Activated CD4-positive, alpha-beta T cell treated with anti-CD3 and anti-CD28 coated beads for 36 hours (primary cell): ENCODE measurements at regions not wholly inside any gene's neighbourhood (a gene's known extent, or its start where the extent isn't known, plus 50 kb on each side); places are given as distances from the start of the nearest gene placed in this dataset.

Experiments used
- ATAC-seq: fragments of 200-7000 bp; cut with Tn5 transposase; one replicate; pipeline ENCODE4 v1.10.0; 2021; ENCODE audit warnings: mild to moderate bottlenecking, moderate library complexity
- CTCF ChIA-PET: fragments of 350-600 bp; sonication (Branson Sonifier 250); formaldehyde crosslinking; loops from one replicate; lab custom pipeline; 2021; ENCODE audit warnings: antibody characterized with exemption; lab: Charles Lee
- POLR2A ChIA-PET: fragments of 350-600 bp; sonication (Branson Sonifier 250); formaldehyde crosslinking; loops from one replicate; lab custom pipeline; 2021; ENCODE audit warnings: antibody characterized with exemption, inconsistent platforms; lab: Charles Lee
- DNase-seq: peaks from one replicate; pipeline ENCODE4 v3.0.0-alpha.2; 2020
- H3K27ac Mint-ChIP-seq: one replicate; pipeline ENCODE4 v1.8.0; 2021; ENCODE audit warnings: mixed read lengths
- H3K27me3 Mint-ChIP-seq: one replicate; pipeline ENCODE4 v1.8.0; 2021; ENCODE audit warnings: mixed read lengths
- H3K36me3 Mint-ChIP-seq: one replicate; pipeline ENCODE4 v1.8.0; 2021; ENCODE audit warnings: low read depth, mixed read lengths
- H3K4me1 Mint-ChIP-seq: one replicate; pipeline ENCODE4 v1.8.0; 2021; ENCODE audit warnings: mixed read lengths
- H3K4me3 Mint-ChIP-seq: one replicate; pipeline ENCODE4 v1.8.0; 2021; ENCODE audit warnings: mild to moderate bottlenecking, moderate library complexity, mixed read lengths
- H3K9me3 Mint-ChIP-seq: one replicate; pipeline ENCODE4 v1.8.0; 2021; ENCODE audit warnings: low read depth, mixed read lengths
- intact Hi-C, 2 experiments: fragments of 100-400 bp; cut with DNase I in 1 of 2; cut with micrococcal nuclease in 1 of 2; formaldehyde crosslinking; loops; one replicate each; pipeline versions ENCODE4 v1.14.2 to v1.15.1; 2022 to 2024; cut with DNase I, micrococcal nuclease

DNA sequence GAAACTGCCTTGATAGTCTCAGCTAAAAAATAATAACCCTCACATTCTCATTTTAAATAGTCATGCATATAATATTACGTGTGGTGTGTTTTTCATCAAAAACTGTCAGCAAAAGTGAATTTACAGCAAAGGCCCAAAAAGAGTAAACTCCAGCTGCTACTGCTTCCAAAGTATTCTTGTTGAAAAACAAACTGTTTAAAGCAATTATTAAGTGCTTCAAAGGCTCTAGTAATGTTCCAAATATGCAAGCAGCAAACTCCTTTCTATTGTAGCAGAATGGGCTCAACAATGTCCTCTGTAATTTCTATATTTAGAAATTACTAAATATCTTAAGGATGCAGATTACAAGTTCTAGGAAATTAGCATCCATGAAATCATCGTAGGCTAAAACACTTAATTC, 280.0 kb upstream of the TBX18 start:
- H3K36me3 Mint-ChIP-seq = no peaks in the 10 kb centered on the region
- no peak overlapping the region for H3K27ac Mint-ChIP-seq
- ATAC-seq (no peak), DNase-seq (no peak)
- intact Hi-C loops = no loop called here
- POLR2A ChIA-PET = no interaction called here
- H3K4me1 Mint-ChIP-seq = no peaks in the 10 kb centered on the region
- H3K27me3 Mint-ChIP-seq = no peaks in the 10 kb centered on the region
- CTCF ChIA-PET = no interaction called here
- H3K4me3 Mint-ChIP-seq = no peak overlapping the region
- no peaks in the 10 kb centered on the region for H3K9me3 Mint-ChIP-seq

DNA sequence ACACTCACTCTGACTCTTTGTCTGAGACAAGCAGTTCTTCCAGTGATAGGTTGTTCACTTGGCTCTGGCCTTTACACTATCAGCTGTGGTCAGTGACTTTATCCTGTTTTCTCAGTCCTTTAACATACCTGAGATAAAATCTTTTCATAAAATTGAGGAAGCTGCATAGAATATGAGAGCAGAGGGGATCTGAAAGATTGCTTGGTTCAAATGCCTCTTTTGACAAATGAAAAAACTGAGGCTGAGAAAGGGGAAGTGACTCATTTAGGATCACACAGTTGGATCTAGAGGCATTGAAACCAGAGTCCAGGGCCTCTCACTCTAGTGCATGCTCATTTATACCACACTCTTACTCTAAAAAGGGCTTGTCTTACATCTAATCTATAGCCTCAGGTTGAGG, 277.0 kb upstream of the TBX18 start:
- H3K9me3 Mint-ChIP-seq = no peaks in the 10 kb centered on the region

DNA sequence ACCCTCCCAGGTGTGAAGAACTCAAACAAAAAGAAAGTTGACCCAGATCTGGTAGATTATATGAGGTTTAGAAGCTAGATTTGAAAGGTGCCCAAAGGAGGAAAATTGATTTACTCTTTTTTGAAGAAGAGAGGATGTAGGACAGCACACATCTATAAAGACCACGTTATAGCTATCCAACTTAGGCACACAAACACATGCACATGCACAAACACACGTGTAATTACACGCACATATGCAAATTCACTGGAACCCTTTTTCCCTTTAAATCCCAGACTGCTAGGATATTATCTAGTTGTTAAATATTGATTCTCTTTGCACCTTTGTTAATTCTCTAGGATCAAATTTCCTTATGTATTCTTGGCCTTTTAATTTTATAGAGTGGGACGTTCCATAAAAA, 272.8 kb upstream of the TBX18 start:
- H3K27ac Mint-ChIP-seq = no peak overlapping the region
- DNase-seq = no peak
- ChIA-PET CTCF (no interaction called here), POLR2A (no interaction called here)
- H3K27me3 Mint-ChIP-seq = no peaks in the 10 kb centered on the region
- ATAC-seq = no peak
- H3K4me1 Mint-ChIP-seq = no peaks in the 10 kb centered on the region
- intact Hi-C loops = no loop called here
- no peaks in the 10 kb centered on the region for H3K36me3 Mint-ChIP-seq
- no peak overlapping the region for H3K4me3 Mint-ChIP-seq
- H3K9me3 Mint-ChIP-seq = peaks cover 11% of the 10 kb centered on the region

More for the DNA sequence above, 277.0 kb upstream of the TBX18 start:
- no peaks in the 10 kb centered on the region for H3K27me3 Mint-ChIP-seq
- POLR2A ChIA-PET = no interaction called here
- H3K36me3 Mint-ChIP-seq = no peaks in the 10 kb centered on the region
- no peaks in the 10 kb centered on the region for H3K4me1 Mint-ChIP-seq
- no peak overlapping the region for H3K27ac Mint-ChIP-seq
- CTCF ChIA-PET = no interaction called here
- H3K4me3 Mint-ChIP-seq = no peak overlapping the region
- DNase-seq = no peak
- intact Hi-C loops = no loop called here
- ATAC-seq = no peak

DNA sequence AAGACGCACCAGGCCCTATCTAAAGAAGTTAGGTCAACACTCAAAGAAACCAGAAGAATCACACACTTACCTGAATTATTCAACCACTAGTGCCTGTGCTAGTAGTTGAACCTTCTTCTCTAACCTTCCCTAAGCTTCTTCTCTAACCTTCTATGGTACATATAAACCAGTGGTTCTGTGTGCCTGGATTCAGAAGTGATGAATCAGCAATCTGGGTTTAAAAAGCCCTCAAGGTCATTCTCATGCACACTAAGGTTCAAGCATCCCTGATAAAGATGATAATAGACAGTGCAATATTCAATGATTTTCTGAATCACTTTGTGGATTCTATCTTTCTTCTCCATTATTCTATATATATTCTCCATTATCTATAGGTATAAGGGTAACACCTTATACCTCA, 271.4 kb upstream of the TBX18 start:
- H3K4me1 Mint-ChIP-seq = no peaks in the 10 kb centered on the region
- peaks cover 11% of the 10 kb centered on the region for H3K9me3 Mint-ChIP-seq
- no peak for ATAC-seq
- POLR2A ChIA-PET = no interaction called here
- intact Hi-C loops = no loop called here
- H3K27me3 Mint-ChIP-seq = no peaks in the 10 kb centered on the region
- H3K36me3 Mint-ChIP-seq = no peaks in the 10 kb centered on the region
- no peak for DNase-seq
- H3K27ac Mint-ChIP-seq = no peak overlapping the region
- CTCF ChIA-PET = no interaction called here
- H3K4me3 Mint-ChIP-seq = no peak overlapping the region

GRCh38 chr6:85033547-85033946, 269.1 kb upstream of the TBX18 start:
- Mint-ChIP-seq H3K27ac (no peak overlapping the region), H3K4me1 (no peaks in the 10 kb centered on the region), H3K36me3 (no peaks in the 10 kb centered on the region), H3K4me3 (no peak overlapping the region), H3K9me3 (peaks cover 11% of the 10 kb centered on the region), H3K27me3 (no peaks in the 10 kb centered on the region)
- POLR2A ChIA-PET = no interaction called here
- CTCF ChIA-PET = no interaction called here
- DNase-seq (no peak), ATAC-seq (no peak)
- intact Hi-C loops = no loop called here

DNA sequence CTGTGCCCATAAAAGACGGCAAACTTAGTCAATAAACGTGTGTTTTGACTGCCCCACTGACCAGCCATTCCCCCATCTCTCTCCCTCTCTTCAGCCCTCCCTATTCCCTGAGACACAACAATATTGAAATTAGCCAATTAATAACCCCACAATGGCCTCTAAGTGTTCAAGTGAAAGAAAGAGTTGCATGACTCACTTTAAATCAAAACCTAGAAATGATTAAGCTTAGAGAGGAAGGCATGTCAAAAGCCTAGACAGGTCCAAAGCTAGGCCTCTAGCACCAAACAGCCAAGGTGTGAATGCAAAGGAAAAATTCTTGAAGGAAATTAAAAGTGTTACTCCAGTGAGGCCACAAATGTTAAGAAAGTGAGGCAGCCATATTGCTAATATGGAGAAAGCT, 261.6 kb upstream of the TBX18 start:
- ATAC-seq (no peak), DNase-seq (no peak)
- ChIA-PET POLR2A (no interaction called here), CTCF (no interaction called here)
- H3K27me3 Mint-ChIP-seq = no peaks in the 10 kb centered on the region
- no peaks in the 10 kb centered on the region for H3K36me3 Mint-ChIP-seq
- no peak overlapping the region for H3K27ac Mint-ChIP-seq
- H3K4me3 Mint-ChIP-seq = no peak overlapping the region
- no peaks in the 10 kb centered on the region for H3K4me1 Mint-ChIP-seq
- no peaks in the 10 kb centered on the region for H3K9me3 Mint-ChIP-seq
- intact Hi-C loops = no loop called here

- no peak overlapping the region for H3K4me3 Mint-ChIP-seq
- intact Hi-C loops = no loop called here
- H3K9me3 Mint-ChIP-seq = no peaks in the 10 kb centered on the region
- CTCF ChIA-PET = no interaction called here
- H3K4me1 Mint-ChIP-seq = no peaks in the 10 kb centered on the region
- H3K36me3 Mint-ChIP-seq = no peaks in the 10 kb centered on the region
- POLR2A ChIA-PET = no interaction called here
- ATAC-seq (no peak), DNase-seq (no peak)
- H3K27me3 Mint-ChIP-seq = no peaks in the 10 kb centered on the region
- no peak overlapping the region for H3K27ac Mint-ChIP-seq
Observed at GRCh38 chr6:85023721-85024120, 259.3 kb upstream of the TBX18 start.

DNA sequence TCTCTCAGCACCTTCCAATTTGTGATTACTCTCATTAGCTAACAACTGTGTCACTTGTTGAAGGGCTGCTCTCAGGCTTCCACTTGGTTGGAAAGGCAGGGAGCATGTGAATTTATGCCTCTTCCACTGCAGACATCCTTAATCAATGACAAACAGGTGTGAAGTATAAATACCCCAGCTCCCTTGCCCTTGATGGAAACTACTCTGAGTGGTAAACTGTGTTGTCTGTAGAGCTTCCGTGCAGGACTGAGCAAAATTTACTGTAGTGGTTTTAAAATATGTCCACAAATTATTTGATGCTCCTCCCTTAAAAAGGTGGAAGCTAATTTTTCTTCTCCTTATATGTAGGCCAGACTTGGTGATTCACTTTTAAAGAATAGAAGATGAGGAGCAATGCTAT, 253.0 kb upstream of the TBX18 start:
- Mint-ChIP-seq H3K27ac (no peak overlapping the region), H3K9me3 (no peaks in the 10 kb centered on the region), H3K4me3 (no peak overlapping the region), H3K36me3 (no peaks in the 10 kb centered on the region), H3K4me1 (no peaks in the 10 kb centered on the region), H3K27me3 (peaks cover 6% of the 10 kb centered on the region)
- no peak for DNase-seq
- ATAC-seq = no peak
- intact Hi-C loops = no loop called here
- ChIA-PET CTCF (no interaction called here), POLR2A (no interaction called here)

- H3K27me3 Mint-ChIP-seq = peaks cover 6% of the 10 kb centered on the region
- no peak overlapping the region for H3K27ac Mint-ChIP-seq
- CTCF ChIA-PET = no interaction called here
- H3K4me1 Mint-ChIP-seq = no peaks in the 10 kb centered on the region
- DNase-seq (no peak), ATAC-seq (no peak)
- no peaks in the 10 kb centered on the region for H3K9me3 Mint-ChIP-seq
- intact Hi-C loops = no loop called here
- POLR2A ChIA-PET = no interaction called here
- H3K4me3 Mint-ChIP-seq = no peak overlapping the region
- no peaks in the 10 kb centered on the region for H3K36me3 Mint-ChIP-seq
Observed at GRCh38 chr6:85016726-85017125, 252.3 kb upstream of the TBX18 start.

- H3K36me3 Mint-ChIP-seq = no peaks in the 10 kb centered on the region
- DNase-seq = peak; percentile 23
- no peak overlapping the region for H3K4me3 Mint-ChIP-seq
- no peaks in the 10 kb centered on the region for H3K9me3 Mint-ChIP-seq
- ATAC-seq = no peak
- H3K27ac Mint-ChIP-seq = no peak overlapping the region
- H3K27me3 Mint-ChIP-seq = peaks cover 6% of the 10 kb centered on the region
- CTCF ChIA-PET = no interaction called here
- no peaks in the 10 kb centered on the region for H3K4me1 Mint-ChIP-seq
- intact Hi-C loops = no loop called here
- POLR2A ChIA-PET = no interaction called here
Observed at GRCh38 chr6:85015396-85015990, 251.1 kb upstream of the TBX18 start.

- POLR2A ChIA-PET = no interaction called here
- DNase-seq (no peak), ATAC-seq (no peak)
- CTCF ChIA-PET = no interaction called here
- H3K4me3 Mint-ChIP-seq = no peak overlapping the region
- no peaks in the 10 kb centered on the region for H3K4me1 Mint-ChIP-seq
- no peak overlapping the region for H3K27ac Mint-ChIP-seq
- intact Hi-C loops = no loop called here
- no peaks in the 10 kb centered on the region for H3K9me3 Mint-ChIP-seq
- H3K36me3 Mint-ChIP-seq = no peaks in the 10 kb centered on the region
- H3K27me3 Mint-ChIP-seq = peaks cover 6% of the 10 kb centered on the region
Observed at GRCh38 chr6:85010865-85011264, 246.5 kb upstream of the TBX18 start.

DNA sequence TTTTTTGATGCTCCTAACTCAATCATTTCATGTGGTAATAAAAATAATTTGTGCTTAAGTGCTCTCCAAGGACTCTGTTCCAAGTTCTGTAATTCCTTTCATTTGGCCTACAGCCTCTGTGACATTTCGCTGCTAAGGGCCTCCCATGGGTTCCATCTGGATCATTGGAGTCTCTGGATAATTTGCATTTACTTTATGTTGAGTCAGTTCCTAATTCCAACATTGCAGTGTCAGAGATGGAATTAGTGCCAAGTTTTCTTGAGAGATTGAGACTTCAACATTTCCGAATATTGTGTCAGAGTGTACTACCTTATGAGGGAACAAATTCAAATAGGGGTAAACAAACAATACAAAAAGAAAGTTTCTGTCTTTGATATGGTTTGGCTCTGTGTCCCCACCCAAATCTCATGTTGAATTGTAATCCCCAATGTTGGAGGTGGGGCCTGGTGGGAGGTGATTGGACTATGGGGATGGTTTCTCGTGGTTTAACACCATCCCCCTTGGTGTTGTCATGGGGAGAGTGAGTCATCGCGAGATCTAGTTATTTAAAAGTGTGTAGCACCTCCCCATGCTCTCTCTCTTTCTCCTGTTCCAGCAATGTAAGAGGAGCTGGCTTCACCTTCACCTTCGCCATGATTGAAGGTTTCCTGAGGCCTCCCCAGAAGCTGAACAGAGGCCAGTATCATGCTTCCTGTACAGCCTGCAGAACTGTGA, 244.1 kb upstream of the TBX18 start:
- H3K27me3 Mint-ChIP-seq = no peaks in the 10 kb centered on the region
- H3K27ac Mint-ChIP-seq = no peak overlapping the region
- DNase-seq = peak; percentile 7
- ATAC-seq = no peak
- POLR2A ChIA-PET = no interaction called here
- no peaks in the 10 kb centered on the region for H3K9me3 Mint-ChIP-seq
- no peaks in the 10 kb centered on the region for H3K36me3 Mint-ChIP-seq
- CTCF ChIA-PET = no interaction called here
- intact Hi-C loops = no loop called here
- H3K4me3 Mint-ChIP-seq = no peak overlapping the region
- no peaks in the 10 kb centered on the region for H3K4me1 Mint-ChIP-seq
